NCI-H2107 treated with DMSO at 0.1 percent for 48 hours (cell line): ENCODE measurements at regions not wholly inside any gene's neighbourhood (a gene's known extent, or its start where the extent isn't known, plus 50 kb on each side); places are given as distances from the start of the nearest gene placed in this dataset.

Experiments used
- DNase-seq: peaks from one replicate; lab custom pipeline; 2025; ENCODE audit not compliant: unreplicated experiment; lab: John Stamatoyannopoulos, UW

DNA sequence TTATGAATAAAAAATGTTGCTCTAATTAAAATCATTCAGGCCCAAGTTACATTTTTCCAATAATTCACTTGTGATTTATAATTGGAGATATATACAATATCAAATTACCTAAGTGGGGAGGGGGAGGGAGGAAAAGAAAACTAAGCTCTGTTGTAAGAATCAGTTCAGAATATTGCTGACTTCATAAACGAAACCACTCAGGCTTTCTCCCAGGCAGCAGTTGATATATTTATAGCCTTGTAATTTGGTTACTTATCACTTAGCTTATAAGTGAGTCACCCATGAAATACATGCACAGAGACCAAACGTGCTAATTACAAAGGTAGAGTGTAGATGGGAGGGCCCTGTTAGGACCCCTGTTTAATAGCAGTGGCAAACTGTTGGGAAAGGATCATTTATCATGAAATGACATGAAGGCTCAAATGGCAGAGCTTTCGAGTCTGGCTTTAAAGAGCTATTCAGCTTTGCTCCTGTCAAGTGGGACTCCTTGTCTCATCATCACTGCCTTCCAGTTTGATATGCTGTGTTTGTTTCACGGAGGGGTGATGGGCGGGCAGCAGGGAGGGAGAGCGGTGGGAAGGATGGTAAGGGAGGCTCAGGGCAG is 105.6 kb upstream of the PGRMC2 start:
- peak; percentile 41 for DNase-seq

DNA sequence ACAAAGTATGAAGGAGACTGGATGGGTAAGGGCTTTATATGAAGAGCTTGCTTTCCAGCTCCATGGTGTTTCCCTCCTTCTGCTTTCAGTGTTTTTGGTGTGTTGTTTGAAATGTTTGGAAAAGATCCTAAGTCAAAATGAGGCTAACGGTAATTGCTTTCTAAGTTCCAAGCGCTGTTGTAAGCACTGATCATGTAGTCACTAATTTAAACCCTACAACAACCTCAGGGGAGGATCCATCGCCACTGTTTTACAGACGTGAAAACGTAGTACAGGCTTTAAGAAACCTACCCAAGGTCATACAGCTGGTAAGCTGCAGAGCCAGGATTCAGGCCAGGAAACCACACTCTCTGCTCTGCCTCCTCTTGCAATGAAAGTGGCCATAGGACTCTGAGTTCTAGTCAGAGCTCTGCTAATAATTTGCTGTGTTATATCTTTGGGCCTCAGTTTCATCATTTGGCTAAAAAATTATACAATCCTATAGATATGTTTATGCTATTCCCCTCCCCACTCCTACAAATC is 102.9 kb upstream of the PGRMC2 start:
- DNase-seq = no peak

DNA sequence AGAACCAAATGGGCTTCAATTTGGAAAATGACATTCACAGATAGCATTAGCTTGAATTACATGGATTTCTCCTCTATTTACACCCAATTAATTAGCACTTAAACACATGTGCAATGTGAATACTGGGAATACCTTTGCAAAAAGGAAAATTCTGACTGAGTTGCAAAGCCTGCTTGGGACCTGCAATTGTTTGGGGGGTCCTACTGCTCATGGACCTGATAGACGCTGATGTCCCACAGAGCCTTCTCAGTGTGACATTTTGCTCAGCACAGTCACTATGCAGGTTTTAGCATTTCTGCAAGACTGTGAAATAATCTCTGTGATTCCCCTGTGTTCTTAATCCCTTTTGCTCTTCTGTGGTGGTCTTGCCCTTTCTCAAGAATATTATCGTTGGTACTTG is 101.2 kb upstream of the PGRMC2 start:
- no peak for DNase-seq

DNA sequence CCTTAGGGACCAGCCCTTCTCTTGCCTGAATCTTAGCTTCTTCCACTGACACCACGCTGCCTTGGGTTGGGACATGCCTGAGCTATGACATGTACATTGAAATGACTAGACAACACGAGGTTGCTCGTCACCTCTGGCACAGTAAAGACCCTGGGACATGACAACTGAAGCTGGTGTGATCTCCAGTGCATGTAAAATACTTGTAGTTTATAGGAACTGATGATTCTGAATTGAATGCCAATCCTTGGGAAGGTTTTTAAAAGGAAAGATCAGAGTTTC is 100.7 kb upstream of the PGRMC2 start:
- DNase-seq = no peak

DNA sequence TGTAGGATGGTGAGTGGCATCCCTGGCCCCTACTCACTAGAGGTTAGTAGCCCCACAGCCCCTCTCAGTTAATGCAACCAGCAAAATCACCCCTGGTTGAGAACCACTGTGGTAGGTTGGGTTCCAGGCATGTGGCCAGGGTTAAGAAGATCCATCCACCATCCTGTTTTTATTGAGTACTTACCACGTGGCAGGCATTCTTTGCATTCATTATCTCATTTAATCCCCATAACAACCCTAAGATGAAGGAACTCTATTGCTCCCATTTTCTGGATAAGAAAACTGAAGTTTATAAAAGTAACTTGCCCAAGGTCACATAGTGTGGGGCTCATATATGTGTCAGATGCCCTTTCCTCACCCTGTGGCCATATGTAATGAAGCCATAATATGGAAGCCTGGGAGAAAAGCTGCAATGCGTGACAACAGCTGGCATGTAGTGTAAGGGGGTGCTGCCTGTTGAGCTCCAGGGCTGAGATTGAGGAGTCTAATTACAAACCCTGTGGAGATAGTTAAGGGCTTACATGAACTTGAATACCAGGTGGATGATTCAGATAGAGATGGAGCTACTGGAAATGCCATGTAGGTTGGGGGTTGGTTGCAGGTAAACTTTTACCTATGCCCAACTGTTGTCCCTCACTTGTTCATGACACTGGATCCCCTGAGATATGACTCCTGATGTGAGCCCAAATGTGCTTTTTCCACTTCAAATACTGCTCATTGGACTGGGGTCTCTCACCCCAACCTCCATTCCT is 100.2 kb upstream of the PGRMC2 start:
- DNase-seq = no peak

DNA sequence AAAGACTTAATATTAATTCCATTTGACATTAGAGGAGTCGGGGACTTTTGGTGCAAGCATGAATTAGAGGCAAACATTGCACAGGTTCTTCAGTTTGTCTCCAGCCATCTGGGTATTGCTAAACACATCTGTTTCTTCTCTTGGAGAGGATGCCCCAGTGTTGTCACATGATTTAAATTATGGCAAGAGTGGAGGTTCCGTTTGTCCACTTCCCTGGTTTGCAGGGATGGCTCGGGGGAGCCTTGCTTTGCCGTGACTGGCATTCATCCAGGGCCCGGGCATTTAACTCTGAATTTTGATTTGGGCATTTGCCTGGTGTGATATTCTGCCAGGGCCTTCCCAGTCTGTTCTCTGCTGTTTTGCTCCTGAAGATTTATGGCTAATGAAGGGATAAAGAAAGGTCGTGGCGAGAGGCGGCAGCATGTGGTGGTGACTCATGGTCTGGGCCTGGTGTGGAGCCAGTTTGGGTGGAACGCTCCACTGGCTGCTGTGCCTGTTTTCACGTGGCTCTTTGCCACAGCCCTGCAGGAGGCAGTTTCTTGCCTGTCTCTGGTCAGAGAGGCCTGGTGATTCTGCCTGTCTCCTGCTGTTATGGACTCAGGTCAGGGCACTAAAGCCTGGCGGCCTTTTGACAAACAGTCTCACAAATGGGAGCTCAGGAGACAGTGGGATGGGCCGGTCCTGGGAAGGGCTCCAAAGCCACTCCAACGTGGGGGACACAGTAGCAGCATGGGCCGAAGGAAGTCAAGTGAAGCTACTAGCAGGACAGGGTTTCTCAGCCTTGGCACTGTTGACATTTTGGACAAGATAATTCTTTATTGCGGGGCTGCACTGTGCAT is 99.4 kb upstream of the PGRMC2 start:
- DNase-seq = no peak

DNA sequence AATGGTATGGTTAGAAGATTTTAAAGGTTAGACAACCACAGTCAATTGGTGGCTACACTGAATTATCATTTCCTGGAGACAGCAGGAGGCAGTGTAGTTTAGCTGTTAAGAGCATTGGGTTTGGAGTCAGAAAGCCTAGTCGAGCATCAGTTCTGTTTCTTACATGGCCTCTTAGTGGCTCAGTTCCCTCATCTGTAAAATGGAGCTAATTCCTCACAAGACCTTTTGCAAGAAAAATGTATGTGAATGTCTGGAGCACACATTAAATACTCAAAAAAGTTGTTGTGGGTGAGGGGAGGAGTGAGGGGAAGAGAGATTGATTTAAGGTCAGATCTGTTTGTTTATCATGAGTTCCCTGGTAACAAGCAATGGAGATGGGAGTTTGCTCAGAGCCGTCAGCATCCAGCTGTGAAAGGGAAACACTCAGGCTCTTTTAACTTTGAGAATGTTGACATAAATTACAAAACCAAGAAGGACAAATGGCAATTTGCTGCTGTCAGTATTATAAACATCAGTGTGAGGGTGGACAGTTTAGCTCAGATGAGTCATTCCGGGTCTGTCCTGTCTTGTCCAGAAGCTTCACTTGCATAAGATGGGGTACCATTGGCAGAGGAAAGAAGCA is 98.2 kb upstream of the PGRMC2 start:
- no peak for DNase-seq

DNA sequence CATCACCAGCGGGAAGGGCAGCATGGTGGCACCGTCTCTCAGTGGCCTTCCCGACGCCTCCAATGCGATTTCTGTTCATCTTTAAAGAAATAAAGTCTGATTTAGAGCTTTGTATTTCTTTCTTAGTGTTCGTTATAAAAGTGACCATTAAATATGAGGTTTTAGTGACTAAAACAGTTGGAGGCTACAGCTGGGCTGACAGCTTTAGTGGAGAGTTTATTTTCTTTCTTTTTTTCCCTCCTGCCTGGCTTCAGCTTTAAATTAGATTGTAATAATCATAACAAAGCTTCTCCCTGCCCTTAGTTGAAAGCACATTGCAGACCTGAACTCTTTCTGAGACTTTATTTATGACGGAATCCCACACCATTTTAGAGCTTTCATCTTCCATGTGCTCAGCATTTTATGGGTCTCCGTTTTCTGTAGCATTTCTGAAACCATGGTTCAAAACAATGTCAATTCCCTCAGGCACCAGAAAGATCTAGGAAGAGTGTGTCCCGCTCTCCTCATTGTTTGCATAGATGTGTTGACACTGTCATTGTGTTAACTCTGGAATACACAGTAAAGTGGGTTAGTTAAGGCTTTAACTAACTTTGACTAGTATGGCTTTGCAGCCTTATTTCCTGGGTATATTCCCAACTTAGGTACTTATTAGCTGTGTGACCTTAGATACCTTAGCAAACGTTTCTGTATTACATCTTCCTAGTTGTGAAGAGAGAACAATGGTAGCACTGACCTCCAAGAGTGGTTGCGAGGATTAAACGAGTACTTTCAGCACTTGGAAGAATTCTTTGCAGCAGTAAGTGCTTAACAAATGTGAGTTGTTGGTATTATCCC is 97.4 kb upstream of the PGRMC2 start:
- no peak for DNase-seq

DNA sequence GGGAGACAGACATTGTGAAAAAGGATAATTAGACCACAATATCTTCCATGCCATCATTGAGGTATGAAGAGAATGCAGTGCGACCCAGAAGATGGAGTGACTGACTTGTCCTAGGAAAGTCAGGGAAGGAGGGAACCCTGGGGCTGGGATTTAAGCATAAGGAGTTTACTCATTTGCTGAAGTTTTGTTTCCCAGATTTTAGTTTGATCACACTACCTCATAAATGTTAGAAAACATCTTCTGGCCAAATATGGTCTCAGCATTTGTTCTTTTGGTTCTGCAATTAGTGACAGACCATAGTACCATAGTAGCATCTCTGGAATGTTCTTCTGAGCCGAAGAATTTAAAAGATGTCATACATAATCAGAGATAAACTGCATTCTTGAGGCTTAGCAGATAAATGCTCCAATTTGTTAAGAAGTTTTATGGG is 96.5 kb upstream of the PGRMC2 start:
- DNase-seq = no peak

DNA sequence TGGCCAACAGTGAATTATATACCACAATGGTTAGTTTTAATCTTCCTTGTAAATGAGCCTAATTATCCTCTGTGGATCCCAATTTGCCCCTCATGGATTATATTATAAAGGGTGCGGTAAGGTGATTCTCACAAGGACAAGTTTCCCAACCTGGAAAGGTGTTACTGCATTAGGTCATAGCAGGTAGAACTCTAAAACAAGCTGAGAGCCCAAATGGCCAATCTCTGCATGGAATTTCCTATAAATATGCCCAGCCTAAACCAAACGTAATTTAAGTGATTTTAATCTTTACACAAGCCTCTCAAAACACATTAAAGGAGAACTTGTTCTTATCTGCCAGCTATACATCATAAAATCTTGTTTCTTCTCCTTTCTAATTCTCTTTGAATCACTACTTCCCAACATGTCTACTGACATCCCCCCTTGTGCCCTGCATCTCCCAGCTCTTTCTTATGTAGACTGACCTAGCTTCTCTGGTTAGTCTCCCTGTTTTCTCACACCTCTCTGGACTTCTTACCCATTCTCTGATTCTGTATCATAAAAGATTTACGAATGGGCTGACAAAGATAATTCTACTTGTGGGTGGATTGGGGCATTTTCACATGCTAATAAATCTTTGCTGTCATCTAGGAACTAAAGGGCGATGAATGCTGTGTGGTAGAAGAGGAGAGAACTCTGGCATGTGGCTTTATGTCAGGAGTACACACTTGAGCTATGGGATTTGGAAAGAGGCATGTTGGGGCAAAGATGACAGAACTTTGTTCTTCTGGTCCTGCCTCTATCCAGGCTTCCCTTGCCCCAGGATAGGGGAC is 94.3 kb upstream of the PGRMC2 start:
- DNase-seq = no peak

DNA sequence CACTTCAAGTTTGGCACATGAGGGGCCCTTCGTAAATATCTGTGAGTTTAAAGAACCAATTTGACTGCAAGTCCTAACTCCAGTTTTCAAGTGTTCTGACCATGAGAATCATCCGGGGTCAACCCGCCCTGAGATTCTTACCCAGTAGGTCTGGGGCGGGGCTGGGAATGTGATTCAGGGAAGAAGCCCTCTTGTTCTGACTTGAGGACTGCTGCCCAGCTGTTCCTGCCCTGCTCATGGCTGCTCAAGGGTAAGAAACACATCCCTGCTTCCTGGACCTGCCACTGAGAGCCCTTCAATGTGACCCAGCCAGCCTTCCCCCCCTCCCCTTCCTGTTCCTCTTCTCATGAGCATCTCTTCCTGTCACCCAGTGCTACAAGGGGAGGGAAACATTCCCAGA is 92.7 kb upstream of the PGRMC2 start:
- no peak for DNase-seq

DNA sequence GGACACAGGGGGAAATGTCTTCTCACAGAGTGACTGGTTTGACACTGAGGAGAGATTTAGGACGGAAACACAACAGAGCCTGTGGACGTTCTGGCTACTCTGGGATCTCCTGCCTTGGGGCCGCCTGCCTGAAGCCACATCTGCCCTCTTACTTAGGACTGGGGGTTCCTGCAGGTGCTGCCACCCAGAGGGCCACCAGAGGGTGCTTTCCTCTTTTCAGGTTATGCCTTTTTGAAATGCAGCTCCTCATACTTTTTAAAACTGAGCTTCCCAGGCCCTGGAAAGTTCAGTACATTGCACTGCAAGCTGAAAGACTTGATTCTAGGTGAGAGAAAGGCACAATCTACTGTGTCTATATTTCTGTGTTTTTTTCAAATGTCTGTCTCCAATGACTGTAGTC is 92.2 kb upstream of the PGRMC2 start:
- no peak for DNase-seq

DNA sequence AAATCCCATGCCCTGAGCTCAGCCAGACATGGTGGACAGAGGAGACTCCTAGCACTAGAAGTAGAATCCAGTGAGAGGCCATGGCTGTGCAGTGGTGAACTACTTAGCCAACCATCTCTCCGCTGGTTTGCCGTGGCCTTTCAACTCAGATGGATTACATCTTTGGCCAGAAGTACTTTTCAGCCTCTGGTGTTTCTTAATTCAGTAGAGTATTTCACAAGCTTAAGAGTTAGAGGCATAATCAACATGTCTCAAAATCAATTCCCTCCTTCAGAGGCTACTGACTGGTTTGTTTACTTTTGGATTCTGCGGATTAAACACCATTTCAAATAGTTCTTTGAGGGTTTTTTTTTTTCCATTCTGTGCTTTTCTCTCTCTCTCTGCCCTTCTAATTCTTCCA is 91.1 kb upstream of the PGRMC2 start:
- no peak for DNase-seq

DNA sequence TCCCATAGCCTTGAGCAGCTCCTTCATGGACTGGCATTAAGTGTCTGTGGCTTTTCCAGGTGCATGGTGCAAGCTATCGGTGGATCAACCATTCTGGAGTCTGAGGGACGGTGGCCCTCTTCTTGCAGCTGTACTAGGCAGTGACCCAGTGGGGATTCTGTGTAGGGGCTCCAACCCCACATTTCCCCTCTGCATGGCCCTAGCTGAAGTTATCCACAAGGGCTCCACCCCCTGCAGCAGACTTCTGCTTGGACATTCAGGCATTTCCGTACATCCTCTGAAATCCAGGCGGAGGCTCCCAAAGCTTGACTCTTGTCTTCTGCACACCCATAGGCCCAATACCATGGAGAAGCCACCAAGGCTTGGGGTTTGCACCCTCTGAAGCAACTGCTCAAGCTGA is 89.3 kb upstream of the PGRMC2 start:
- DNase-seq = no peak

DNA sequence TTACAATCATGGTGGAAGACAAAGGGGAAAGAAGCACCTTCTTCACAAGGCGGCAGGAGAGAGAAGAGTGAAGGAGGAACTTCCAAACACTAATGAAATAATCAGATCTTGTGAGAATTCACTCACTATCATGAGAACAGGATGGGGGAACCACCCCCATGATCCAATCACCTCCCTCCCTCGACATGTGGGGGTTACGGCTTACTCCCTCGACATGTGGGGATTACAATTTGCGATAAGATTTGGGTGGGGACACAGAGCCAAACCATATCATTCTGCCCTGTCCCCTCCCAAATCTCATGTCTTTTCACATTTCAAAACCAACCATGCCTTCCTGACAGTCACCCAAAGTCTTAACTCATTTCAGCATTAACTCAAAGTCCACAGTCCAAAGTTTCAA is 88.7 kb upstream of the PGRMC2 start:
- DNase-seq = no peak

DNA sequence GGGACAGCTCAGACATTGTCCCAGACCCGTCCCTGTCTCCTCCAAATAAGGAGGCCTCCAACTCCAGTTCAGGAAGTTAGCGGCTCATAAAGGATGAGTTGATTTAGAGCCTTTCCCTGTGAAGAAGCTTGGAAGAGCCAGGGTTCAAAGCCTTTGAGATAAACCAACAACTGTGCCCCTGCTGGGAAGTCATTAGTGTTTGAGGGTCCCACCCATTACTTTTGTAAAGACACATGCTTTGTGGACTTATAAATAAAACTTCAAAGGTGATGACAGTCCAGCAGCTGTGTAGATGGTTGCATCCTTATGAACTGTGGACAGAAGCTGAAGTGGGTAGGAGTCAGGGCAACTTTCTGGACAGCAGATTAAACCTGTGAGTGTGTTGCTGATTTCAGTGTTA is 86.0 kb upstream of the PGRMC2 start:
- no peak for DNase-seq

DNA sequence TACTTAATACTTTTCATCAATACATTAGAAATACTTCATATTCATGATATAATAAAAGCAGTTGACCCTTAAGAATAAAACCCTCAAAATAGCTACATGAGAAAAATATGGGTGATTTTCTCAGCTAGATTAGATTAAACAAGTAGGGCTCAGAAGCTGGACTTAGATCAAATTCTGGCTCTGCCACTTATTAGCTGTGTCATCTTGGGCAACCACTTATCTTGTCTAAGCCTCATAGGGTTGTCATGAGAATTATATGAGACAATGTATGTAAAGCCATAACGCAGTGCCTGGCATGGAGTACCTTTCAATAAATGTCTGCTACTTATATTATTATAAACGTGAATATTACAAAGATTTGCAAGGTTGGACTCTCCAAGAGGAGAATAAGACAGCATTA is 84.3 kb upstream of the PGRMC2 start:
- no peak for DNase-seq

DNA sequence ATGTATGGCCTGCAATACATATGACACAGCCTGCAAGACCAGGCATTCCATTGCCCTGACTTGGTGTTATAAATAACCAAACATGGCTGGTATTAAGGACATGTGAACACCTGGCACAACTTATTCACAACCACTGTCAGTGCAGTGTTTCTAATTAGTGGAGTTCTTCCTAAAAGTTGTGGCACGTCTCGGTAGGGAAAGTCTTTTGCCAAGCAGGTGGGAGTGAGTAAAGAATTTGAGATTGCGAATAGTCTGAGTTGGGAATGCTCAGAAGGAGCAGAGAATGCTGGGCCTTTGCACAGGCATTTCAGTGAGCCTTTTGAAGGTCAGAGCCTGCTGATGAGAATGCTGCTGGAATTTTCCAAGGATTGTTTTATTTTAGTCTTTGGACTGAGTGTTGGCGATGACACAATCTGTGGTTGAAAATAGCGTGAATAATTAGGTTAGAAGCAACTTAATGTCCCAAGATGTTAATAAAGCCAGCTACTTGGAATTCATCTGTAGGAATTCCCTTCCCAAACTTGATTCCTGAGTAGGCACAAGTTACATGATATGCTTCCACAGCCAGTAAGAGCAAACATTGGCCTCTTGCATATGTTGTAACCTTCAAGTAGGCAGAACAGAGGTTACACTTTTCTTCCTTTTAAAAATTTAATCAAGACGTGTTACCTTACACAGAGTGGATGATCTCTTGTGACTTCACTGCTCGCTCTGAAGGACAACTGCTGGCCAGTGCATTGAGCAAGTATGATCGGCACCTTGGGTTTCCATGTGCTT is 83.6 kb upstream of the PGRMC2 start:
- DNase-seq = no peak

DNA sequence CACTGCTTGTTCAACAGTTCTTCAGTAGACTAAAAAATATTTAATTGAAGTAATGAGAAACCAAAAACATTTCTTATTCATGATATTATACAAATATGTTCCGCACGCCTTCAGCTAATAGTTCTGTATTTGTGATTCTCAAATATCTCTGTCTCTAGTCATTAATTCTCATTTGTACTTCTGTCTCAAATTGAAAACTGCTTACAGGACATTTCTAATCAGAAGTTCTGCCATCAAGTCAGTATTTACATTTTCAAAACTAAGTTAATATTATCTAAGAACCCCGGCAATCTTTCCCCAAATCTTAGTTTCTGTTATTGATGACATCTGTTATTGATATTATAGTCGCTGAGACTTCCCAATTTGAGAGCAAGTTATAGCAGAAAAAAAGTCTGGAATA is 78.6 kb upstream of the PGRMC2 start:
- no peak for DNase-seq
